ENCODE measurements at regions not wholly inside any gene's neighbourhood (a gene's known extent, or its start where the extent isn't known, plus 50 kb on each side); places are given as distances from the start of the nearest gene placed in this dataset.

DNA sequence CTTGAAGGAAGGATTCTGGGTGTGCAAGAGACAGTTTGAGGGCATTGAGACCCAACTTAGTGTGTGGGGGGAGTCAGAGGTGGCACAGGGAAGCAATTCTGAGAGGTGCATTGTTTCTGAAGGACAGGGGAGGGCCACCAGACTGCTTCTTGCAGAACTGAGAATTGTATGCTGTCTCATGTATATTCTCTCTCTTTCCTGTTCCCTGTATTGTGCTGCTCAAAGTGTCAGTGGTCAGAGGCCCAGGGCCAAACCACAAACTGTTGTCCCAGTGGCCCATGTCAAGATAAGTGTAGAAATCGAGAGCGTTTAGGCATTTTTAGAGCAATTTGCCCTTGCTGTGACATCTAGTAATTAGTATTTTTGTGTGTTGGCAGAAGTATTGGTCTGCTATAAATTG, 567.1 kb downstream of the EDEM1 start:
- TF ChIP-seq EZH2phosphoT487 (IDR thresholded peaks at IDR 0.05; ENCODE audit: low read length) (no peak), EZH2 (optimal IDR thresholded peaks at IDR 0.05; ENCODE audit: low read depth, low read length) (no peak)
- TF ChIP-seq, protein P1, sequence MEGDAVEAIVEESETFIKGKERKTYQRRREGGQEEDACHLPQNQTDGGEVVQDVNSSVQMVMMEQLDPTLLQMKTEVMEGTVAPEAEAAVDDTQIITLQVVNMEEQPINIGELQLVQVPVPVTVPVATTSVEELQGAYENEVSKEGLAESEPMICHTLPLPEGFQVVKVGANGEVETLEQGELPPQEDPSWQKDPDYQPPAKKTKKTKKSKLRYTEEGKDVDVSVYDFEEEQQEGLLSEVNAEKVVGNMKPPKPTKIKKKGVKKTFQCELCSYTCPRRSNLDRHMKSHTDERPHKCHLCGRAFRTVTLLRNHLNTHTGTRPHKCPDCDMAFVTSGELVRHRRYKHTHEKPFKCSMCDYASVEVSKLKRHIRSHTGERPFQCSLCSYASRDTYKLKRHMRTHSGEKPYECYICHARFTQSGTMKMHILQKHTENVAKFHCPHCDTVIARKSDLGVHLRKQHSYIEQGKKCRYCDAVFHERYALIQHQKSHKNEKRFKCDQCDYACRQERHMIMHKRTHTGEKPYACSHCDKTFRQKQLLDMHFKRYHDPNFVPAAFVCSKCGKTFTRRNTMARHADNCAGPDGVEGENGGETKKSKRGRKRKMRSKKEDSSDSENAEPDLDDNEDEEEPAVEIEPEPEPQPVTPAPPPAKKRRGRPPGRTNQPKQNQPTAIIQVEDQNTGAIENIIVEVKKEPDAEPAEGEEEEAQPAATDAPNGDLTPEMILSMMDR (IDR thresholded peaks at IDR 0.05; ENCODE audit: low read length), result no peak
